ENCODE measurements at regions not wholly inside any gene's neighbourhood (a gene's known extent, or its start where the extent isn't known, plus 50 kb on each side); places are given as distances from the start of the nearest gene placed in this dataset.

GRCh38 chr10:4698075-4698474 lies 127.9 kb upstream of the AKR1E2 start:
- no peak for TF ChIP-seq CTCF (IDR thresholded peaks at IDR 0.05; ENCODE audit: low read depth, low read length, poor library complexity, severe bottlenecking)
- no peak for TF ChIP-seq EZH2phosphoT487 (IDR thresholded peaks at IDR 0.05; ENCODE audit: borderline replicate concordance, low read length)
